ENCODE measurements at regions not wholly inside any gene's neighbourhood (a gene's known extent, or its start where the extent isn't known, plus 50 kb on each side); places are given as distances from the start of the nearest gene placed in this dataset.
A peak's percentile ranks its signal among the peaks of the same experiment; 100 is the strongest.

GRCh38 chr18:34657860-34658500, 52.1 kb upstream of the DTNA start:
- no peak overlapping the region for H3K4me3 ChIP-seq (replicated peaks in 1 of 3; ENCODE audit: insufficient read depth in 1 of 3, low read depth in 2 of 3, low read length in 3 of 3)
- no peak for DNase-seq (ENCODE audit: low spot score)
- H3K79me2 ChIP-seq (ENCODE audit: insufficient read depth, low read length): no peaks in the 10 kb centered on the region
- H3K27me3 ChIP-seq (ENCODE audit: control insufficient read depth in 1 of 2, insufficient read depth in 2 of 2, low read length in 2 of 2): no peaks in the 10 kb centered on the region
- in situ Hi-C loops (cut with HindIII; ENCODE audit: extremely low pct_ligation_motif_present, low pct_unique_long_range_greater_than_20kb) (no loop called here), intact Hi-C loops (cut with micrococcal nuclease; ENCODE audit: unreplicated experiment) (no loop called here)
- H3K9ac ChIP-seq (ENCODE audit: insufficient read depth, low read depth, low read length): no peak overlapping the region
- no TSS peak for BruUV-seq (replicated peaks)
- H4K20me1 ChIP-seq (ENCODE audit: insufficient read depth, low read length): no peaks in the 10 kb centered on the region
- no peak overlapping the region for H2AFZ ChIP-seq (ENCODE audit: low read length)
- no peak overlapping the region for H3K27ac ChIP-seq (ENCODE audit: extremely low read length, insufficient read depth, low read length)
- FAIRE-seq: no peak
- POLR2A ChIA-PET: no interaction called here
- peaks cover 11% of the 10 kb centered on the region for H3K4me1 ChIP-seq (ENCODE audit: insufficient read depth, low read length)
- WGBS (ENCODE audit: low lambda C conversion rate): 94% methylated on average over 4 of the region's 4 CpGs
- no peak for TF ChIP-seq CHCHD3 (CRISPR knock-in tag; IDR thresholded peaks at IDR 0.05)
- no peak for TF ChIP-seq ZNF557 (CRISPR knock-in tag; IDR thresholded peaks at IDR 0.05)
- H3K4me2 ChIP-seq (ENCODE audit: low read depth, low read length): no peak overlapping the region
- ATAC-seq: no peak
- CTCF ChIA-PET (ENCODE audit: low intra/inter-chr PET ratio, low total read pairs): no interaction called here
- H3K36me3 ChIP-seq (replicated peaks in 1 of 2; ENCODE audit: control insufficient read depth in 1 of 2, insufficient read depth in 2 of 2, low read length in 2 of 2): no peaks in the 10 kb centered on the region
- H3K9me3 ChIP-seq (ENCODE audit: low read length): no peaks in the 10 kb centered on the region

GRCh38 chr18:34659579-34660517, 50.2 kb upstream of the DTNA start:
- DNase-seq (ENCODE audit: low spot score) (peak; percentile 84), ATAC-seq (peak; percentile 88), FAIRE-seq (no peak)
- WGBS (ENCODE audit: low lambda C conversion rate): 57% methylated on average over 8 of the region's 8 CpGs
- Histone ChIP-seq H3K4me1 (ENCODE audit: insufficient read depth, low read length) (peaks cover 11% of the 10 kb centered on the region), H3K4me3 (replicated peaks in 1 of 3; ENCODE audit: insufficient read depth in 1 of 3, low read depth in 2 of 3, low read length in 3 of 3) (no peak overlapping the region), H3K27me3 (ENCODE audit: control insufficient read depth in 1 of 2, insufficient read depth in 2 of 2, low read length in 2 of 2) (no peaks in the 10 kb centered on the region), H4K20me1 (ENCODE audit: insufficient read depth, low read length) (no peaks in the 10 kb centered on the region), H3K9ac (ENCODE audit: insufficient read depth, low read depth, low read length) (no peak overlapping the region), H3K9me3 (ENCODE audit: low read length) (no peaks in the 10 kb centered on the region), H3K36me3 (replicated peaks in 1 of 2; ENCODE audit: control insufficient read depth in 1 of 2, insufficient read depth in 2 of 2, low read length in 2 of 2) (no peaks in the 10 kb centered on the region), H3K4me2 (ENCODE audit: low read depth, low read length) (peak overlapping the region; percentile 29; the same call in 1 of the 2 replicates), H2AFZ (ENCODE audit: low read length) (no peak overlapping the region), H3K27ac (ENCODE audit: extremely low read length, insufficient read depth, low read length) (no peak overlapping the region), H3K79me2 (ENCODE audit: insufficient read depth, low read length) (no peaks in the 10 kb centered on the region)
- no TSS peak for BruUV-seq (replicated peaks)
- intact Hi-C loops (cut with micrococcal nuclease; ENCODE audit: unreplicated experiment) (loop anchor here (2.0 kb wide), 1 partner anchor 167 kb away; no protein-coding TSS in a partner anchor), in situ Hi-C loops (cut with HindIII; ENCODE audit: extremely low pct_ligation_motif_present, low pct_unique_long_range_greater_than_20kb) (loop anchor here (10.0 kb wide), 1 partner anchor 125 kb away; no protein-coding TSS in a partner anchor)
- ChIA-PET CTCF (ENCODE audit: low intra/inter-chr PET ratio, low total read pairs) (no interaction called here), POLR2A (no interaction called here)
- TF ChIP-seq NFE2L2 (IDR thresholded peaks at IDR 0.05; ENCODE audit: low read length) (peak; percentile 72; the same call in 1 of the 2 replicates), SAP130 (CRISPR knock-in tag; IDR thresholded peaks at IDR 0.05; ENCODE audit: low read depth) (peak; percentile 61), MXI1 (IDR thresholded peaks at IDR 0.05; ENCODE audit: borderline replicate concordance, low read depth, low read length) (peak; percentile 31; the same call in 1 of the 3 replicates), MEIS1 (CRISPR knock-in tag; IDR thresholded peaks at IDR 0.05; ENCODE audit: borderline replicate concordance) (no peak), SNAPC2 (CRISPR knock-in tag; IDR thresholded peaks at IDR 0.05) (no peak), ATF2 (CRISPR knock-in tag; IDR thresholded peaks at IDR 0.05) (no peak), ZNF644 (CRISPR knock-in tag; IDR thresholded peaks at IDR 0.05; ENCODE audit: low read depth) (peak; percentile 78), NR3C1 (CRISPR knock-in tag; IDR thresholded peaks at IDR 0.05) (no peak), ZUFSP (CRISPR knock-in tag; IDR thresholded peaks at IDR 0.05; ENCODE audit: borderline replicate concordance) (no peak), TOPORS (CRISPR knock-in tag; IDR thresholded peaks at IDR 0.05) (no peak), MLX (CRISPR knock-in tag; IDR thresholded peaks at IDR 0.05) (no peak), MAFK (conservative IDR thresholded peaks at IDR 0.05 in 1 of 2, IDR thresholded peaks at IDR 0.05 in 1 of 2; ENCODE audit: low read length in 2 of 2) (peak; percentile 60 to 72; a peak in 3 of 4 replicates)
